Pons (tissue), 1 donor: ENCODE measurements at regions not wholly inside any gene's neighbourhood (a gene's known extent, or its start where the extent isn't known, plus 50 kb on each side); places are given as distances from the start of the nearest gene placed in this dataset.

Source experiments
- DNase-seq: peaks from one replicate; pipeline ENCODE4 v3.0.0-alpha.2; 2016; ENCODE audit warnings: low spot score

GRCh38 chr13:70384156-70384555, 275.9 kb upstream of the KLHL1 start:
- no peak for DNase-seq

- no peak for DNase-seq
Measured at GRCh38 chr13:70380809-70381208, 272.6 kb upstream of the KLHL1 start.

GRCh38 chr13:70375718-70376117, 267.5 kb upstream of the KLHL1 start:
- DNase-seq = no peak

- DNase-seq = no peak
Measured at GRCh38 chr13:70370924-70371323, 262.7 kb upstream of the KLHL1 start.

GRCh38 chr13:70366720-70367119, 258.5 kb upstream of the KLHL1 start:
- DNase-seq = no peak

- no peak for DNase-seq
Measured at GRCh38 chr13:70363991-70364390, 255.7 kb upstream of the KLHL1 start.

GRCh38 chr13:70362820-70363570, 254.7 kb upstream of the KLHL1 start:
- no peak for DNase-seq

GRCh38 chr13:70357031-70357430, 248.8 kb upstream of the KLHL1 start:
- DNase-seq = no peak

GRCh38 chr13:70353096-70353495, 244.8 kb upstream of the KLHL1 start:
- no peak for DNase-seq

- DNase-seq = no peak
Measured at GRCh38 chr13:70347947-70348620, 239.8 kb upstream of the KLHL1 start.

GRCh38 chr13:70339738-70340137, 231.5 kb upstream of the KLHL1 start:
- DNase-seq = no peak

- no peak for DNase-seq
Measured at GRCh38 chr13:70338609-70339008, 230.4 kb upstream of the KLHL1 start.

- DNase-seq = peak; percentile 5
Measured at GRCh38 chr13:70336866-70337265, 228.6 kb upstream of the KLHL1 start.

- no peak for DNase-seq
Measured at GRCh38 chr13:70333752-70334151, 225.5 kb upstream of the KLHL1 start.

- no peak for DNase-seq
Measured at GRCh38 chr13:70330697-70331361, 222.6 kb upstream of the KLHL1 start.

- no peak for DNase-seq
Measured at GRCh38 chr13:70324519-70324918, 216.3 kb upstream of the KLHL1 start.

- DNase-seq = no peak
Measured at GRCh38 chr13:70311191-70311590, 202.9 kb upstream of the KLHL1 start.

GRCh38 chr13:70310396-70311119, 202.3 kb upstream of the KLHL1 start:
- DNase-seq = peak; percentile 62

GRCh38 chr13:70297189-70297616, 189.0 kb upstream of the KLHL1 start:
- DNase-seq = no peak

GRCh38 chr13:70284371-70284770, 176.1 kb upstream of the KLHL1 start:
- DNase-seq = no peak

GRCh38 chr13:70275841-70276240, 167.6 kb upstream of the KLHL1 start:
- no peak for DNase-seq

- DNase-seq = no peak
Measured at GRCh38 chr13:70255406-70255991, 147.2 kb upstream of the KLHL1 start.
